HG02981 (cell line): ENCODE measurements at regions not wholly inside any gene's neighbourhood (a gene's known extent, or its start where the extent isn't known, plus 50 kb on each side); places are given as distances from the start of the nearest gene placed in this dataset.
"Not testable (repeated sequence)": the region's sequence is repeated elsewhere in the genome, so short reads cannot be mapped to it uniquely, and the experiment has no call there.

Experiments used
- ATAC-seq: cut with Tn5 transposase; IDR thresholded peaks from one replicate; pipeline ENCODE4 v1.9.1; 2021; ENCODE audit warnings: mild to moderate bottlenecking, moderate library complexity; ENCODE audit not compliant: unreplicated experiment

GRCh38 chr4:9505341-9505740, 61.1 kb downstream of the DEFB131A start:
- not testable (repeated sequence) for ATAC-seq

GRCh38 chr4:9506672-9507071, 62.5 kb downstream of the DEFB131A start:
- ATAC-seq: not testable (repeated sequence)

GRCh38 chr4:9512941-9513340, 68.7 kb downstream of the DEFB131A start:
- not testable (repeated sequence) for ATAC-seq

- not testable (repeated sequence) for ATAC-seq
These were observed 75.4 kb downstream of the DEFB131A start for GRCh38 chr4:9519631-9520030.

- not testable (repeated sequence) for ATAC-seq
These were observed 78.7 kb downstream of the DEFB131A start for GRCh38 chr4:9522903-9523302.

- not testable (repeated sequence) for ATAC-seq
These were observed 80.2 kb downstream of the DEFB131A start for GRCh38 chr4:9524406-9524805.

GRCh38 chr4:9532134-9532862, 88.1 kb downstream of the DEFB131A start:
- not testable (repeated sequence) for ATAC-seq

- not testable (repeated sequence) for ATAC-seq
These were observed 88.6 kb downstream of the DEFB131A start for GRCh38 chr4:9532863-9533192.

GRCh38 chr4:9537101-9537500, 92.9 kb downstream of the DEFB131A start:
- ATAC-seq: not testable (repeated sequence)

GRCh38 chr4:9539939-9540520, 95.8 kb downstream of the DEFB131A start:
- not testable (repeated sequence) for ATAC-seq

GRCh38 chr4:9541388-9541915, 97.2 kb downstream of the DEFB131A start:
- ATAC-seq: not testable (repeated sequence)

GRCh38 chr4:9544851-9545250, 100.6 kb downstream of the DEFB131A start:
- ATAC-seq: not testable (repeated sequence)

GRCh38 chr4:9547470-9547869, 103.3 kb downstream of the DEFB131A start:
- not testable (repeated sequence) for ATAC-seq

GRCh38 chr4:9556076-9556475, 111.9 kb downstream of the DEFB131A start:
- not testable (repeated sequence) for ATAC-seq

- ATAC-seq: not testable (repeated sequence)
These were observed 133.7 kb downstream of the DEFB131A start for GRCh38 chr4:9577869-9578268.

GRCh38 chr4:9582880-9583279, 138.7 kb downstream of the DEFB131A start:
- ATAC-seq: not testable (repeated sequence)

- ATAC-seq: no peak
These were observed 147.8 kb downstream of the DEFB131A start for GRCh38 chr4:9592010-9592409.

GRCh38 chr4:9594948-9595347, 150.7 kb downstream of the DEFB131A start:
- ATAC-seq: no peak

GRCh38 chr4:9595531-9595930, 151.3 kb downstream of the DEFB131A start:
- not testable (repeated sequence) for ATAC-seq

GRCh38 chr4:9599266-9599665, 155.1 kb downstream of the DEFB131A start:
- ATAC-seq: no peak

GRCh38 chr4:9600246-9600645, 156.0 kb downstream of the DEFB131A start:
- no peak for ATAC-seq

- ATAC-seq: no peak
These were observed 158.2 kb downstream of the DEFB131A start for GRCh38 chr4:9602389-9602914.
